ENCODE measurements at regions not wholly inside any gene's neighbourhood (a gene's known extent, or its start where the extent isn't known, plus 50 kb on each side); places are given as distances from the start of the nearest gene placed in this dataset.
"Not testable (repeated sequence)": the region's sequence is repeated elsewhere in the genome, so short reads cannot be mapped to it uniquely, and the experiment has no call there.

GRCh38 chr1:194076646-194077045 lies 890.2 kb upstream of the B3GALT2 start:
- DNase-seq, result no peak

- DNase-seq, result no peak
Observed at GRCh38 chr1:194073833-194074232, 887.4 kb upstream of the B3GALT2 start.

- no peak for DNase-seq
Observed at GRCh38 chr1:194071205-194071604, 884.8 kb upstream of the B3GALT2 start.

- DNase-seq, result no peak
Observed at GRCh38 chr1:194069831-194070218, 883.4 kb upstream of the B3GALT2 start.

GRCh38 chr1:194069168-194069830 lies 882.9 kb upstream of the B3GALT2 start:
- DNase-seq, result no peak

- DNase-seq, result no peak
Observed at GRCh38 chr1:194068446-194069167, 882.2 kb upstream of the B3GALT2 start.

GRCh38 chr1:194067772-194068171 lies 881.4 kb upstream of the B3GALT2 start:
- peak; percentile 2 for DNase-seq

- no peak for DNase-seq
Observed at GRCh38 chr1:194062962-194063361, 876.5 kb upstream of the B3GALT2 start.

- peak; percentile 6 for DNase-seq
Observed at GRCh38 chr1:194062526-194062925, 876.1 kb upstream of the B3GALT2 start.

GRCh38 chr1:194060481-194060880 lies 874.1 kb upstream of the B3GALT2 start:
- no peak for DNase-seq

- DNase-seq, result not testable (repeated sequence)
Observed at GRCh38 chr1:194058268-194058667, 871.9 kb upstream of the B3GALT2 start.

GRCh38 chr1:194056169-194056568 lies 869.8 kb upstream of the B3GALT2 start:
- DNase-seq, result no peak

- no peak for DNase-seq
Observed at GRCh38 chr1:194055536-194055935, 869.1 kb upstream of the B3GALT2 start.

GRCh38 chr1:194052514-194053338 lies 866.3 kb upstream of the B3GALT2 start:
- DNase-seq, result no peak

- DNase-seq, result no peak
Observed at GRCh38 chr1:194047921-194048320, 861.5 kb upstream of the B3GALT2 start.

- no peak for DNase-seq
Observed at GRCh38 chr1:194047206-194047605, 860.8 kb upstream of the B3GALT2 start.

- peak; percentile 43 for DNase-seq
Observed at GRCh38 chr1:194045416-194045815, 859.0 kb upstream of the B3GALT2 start.

GRCh38 chr1:194044892-194045291 lies 858.5 kb upstream of the B3GALT2 start:
- no peak for DNase-seq

- peak; percentile 52 for DNase-seq
Observed at GRCh38 chr1:194043984-194044755, 857.8 kb upstream of the B3GALT2 start.

GRCh38 chr1:194042736-194043135 lies 856.3 kb upstream of the B3GALT2 start:
- no peak for DNase-seq

- no peak for DNase-seq
Observed at GRCh38 chr1:194040496-194040895, 854.1 kb upstream of the B3GALT2 start.

GRCh38 chr1:194039578-194039977 lies 853.2 kb upstream of the B3GALT2 start:
- DNase-seq, result no peak

GRCh38 chr1:194033646-194034045 lies 847.2 kb upstream of the B3GALT2 start:
- DNase-seq, result no peak

Measured in HCEC 1CT (cell line).